ENCODE measurements at regions not wholly inside any gene's neighbourhood (a gene's known extent, or its start where the extent isn't known, plus 50 kb on each side); places are given as distances from the start of the nearest gene placed in this dataset.

GRCh38 chr11:45347348-45348082 lies 61.4 kb upstream of the SYT13 start:
- TF ChIP-seq POLR2AphosphoS5 (IDR thresholded peaks at IDR 0.05; ENCODE audit: low read depth, low read length) (no peak), SIN3A (IDR thresholded peaks at IDR 0.05; ENCODE audit: borderline replicate concordance, insufficient read depth, low read length) (no peak), REST (IDR thresholded peaks at IDR 0.05; ENCODE audit: insufficient read depth in 1 of 2, low read depth in 2 of 2, low read length in 2 of 2) (no peak), TAF1 (IDR thresholded peaks at IDR 0.05; ENCODE audit: borderline replicate concordance, insufficient read depth, low read length) (no peak), FOXP2 (optimal IDR thresholded peaks at IDR 0.05; ENCODE audit: borderline replicate concordance, extremely low read depth, extremely low read length, insufficient read depth) (no peak)

GRCh38 chr11:45345491-45345890 lies 59.4 kb upstream of the SYT13 start:
- no peak for TF ChIP-seq POLR2AphosphoS5 (IDR thresholded peaks at IDR 0.05; ENCODE audit: low read depth, low read length)
- no peak for TF ChIP-seq FOXP2 (optimal IDR thresholded peaks at IDR 0.05; ENCODE audit: borderline replicate concordance, extremely low read depth, extremely low read length, insufficient read depth)

- TF ChIP-seq FOXP2 (optimal IDR thresholded peaks at IDR 0.05; ENCODE audit: borderline replicate concordance, extremely low read depth, extremely low read length, insufficient read depth), result no peak
- no peak for TF ChIP-seq SIN3A (IDR thresholded peaks at IDR 0.05; ENCODE audit: borderline replicate concordance, insufficient read depth, low read length)
- TF ChIP-seq POLR2AphosphoS5 (IDR thresholded peaks at IDR 0.05; ENCODE audit: low read depth, low read length), result no peak
- no peak for TF ChIP-seq TAF1 (IDR thresholded peaks at IDR 0.05; ENCODE audit: borderline replicate concordance, insufficient read depth, low read length)
- no peak for TF ChIP-seq REST (IDR thresholded peaks at IDR 0.05; ENCODE audit: insufficient read depth in 1 of 2, low read depth in 2 of 2, low read length in 2 of 2)
Observed at GRCh38 chr11:45344028-45344427, 57.9 kb upstream of the SYT13 start.

GRCh38 chr11:45343444-45343843 lies 57.3 kb upstream of the SYT13 start:
- no peak for TF ChIP-seq REST (IDR thresholded peaks at IDR 0.05; ENCODE audit: insufficient read depth in 1 of 2, low read depth in 2 of 2, low read length in 2 of 2)
- no peak for TF ChIP-seq SIN3A (IDR thresholded peaks at IDR 0.05; ENCODE audit: borderline replicate concordance, insufficient read depth, low read length)
- TF ChIP-seq POLR2AphosphoS5 (IDR thresholded peaks at IDR 0.05; ENCODE audit: low read depth, low read length), result no peak

- no peak for TF ChIP-seq SIN3A (IDR thresholded peaks at IDR 0.05; ENCODE audit: borderline replicate concordance, insufficient read depth, low read length)
- TF ChIP-seq POLR2AphosphoS5 (IDR thresholded peaks at IDR 0.05; ENCODE audit: low read depth, low read length), result no peak
- no peak for TF ChIP-seq TAF1 (IDR thresholded peaks at IDR 0.05; ENCODE audit: borderline replicate concordance, insufficient read depth, low read length)
- no peak for TF ChIP-seq REST (IDR thresholded peaks at IDR 0.05; ENCODE audit: insufficient read depth in 1 of 2, low read depth in 2 of 2, low read length in 2 of 2)
- TF ChIP-seq FOXP2 (optimal IDR thresholded peaks at IDR 0.05; ENCODE audit: borderline replicate concordance, extremely low read depth, extremely low read length, insufficient read depth), result no peak
Observed at GRCh38 chr11:45341372-45341771, 55.2 kb upstream of the SYT13 start.
